WTC11 (cell line): ENCODE measurements at regions not wholly inside any gene's neighbourhood (a gene's known extent, or its start where the extent isn't known, plus 50 kb on each side); places are given as distances from the start of the nearest gene placed in this dataset.

Source experiments
- ATAC-seq: fragments of 200-7000 bp; cut with Tn5 transposase; 2 replicates; pipeline ENCODE4 v1.10.0; 2021; ENCODE audit warnings: mild to moderate bottlenecking, moderate library complexity
- CTCF ChIA-PET: fragments of 300-600 bp; sonication (Branson Sonifier 250); formaldehyde crosslinking; loops from one replicate; lab custom pipeline; 2021; ENCODE audit warnings: antibody characterized with exemption; lab: Charles Lee
- POLR2A ChIA-PET: fragments of 350-600 bp; sonication (Branson Sonifier 250); formaldehyde crosslinking; loops from one replicate; lab custom pipeline; 2021; ENCODE audit warnings: antibody characterized with exemption; lab: Charles Lee
- DNase-seq: peaks from one replicate; pipeline ENCODE4 v3.0.0; 2021; ENCODE audit warnings: low spot score
- H3K27ac Mint-ChIP-seq: 2 replicates; pipeline ENCODE4 v1.8.0; 2021; ENCODE audit warnings: mixed read lengths
- H3K27me3 Mint-ChIP-seq: 2 replicates; pipeline ENCODE4 v1.8.0; 2021; ENCODE audit warnings: low read depth, mild to moderate bottlenecking, moderate library complexity, mixed read lengths
- H3K36me3 Mint-ChIP-seq: 2 replicates; pipeline ENCODE4 v1.8.0; 2021; ENCODE audit warnings: mixed read lengths
- H3K4me1 Mint-ChIP-seq: 2 replicates; pipeline ENCODE4 v1.8.0; 2022; ENCODE audit warnings: mixed read lengths
- H3K4me3 Mint-ChIP-seq: 2 replicates; pipeline ENCODE4 v1.8.0; 2021; ENCODE audit warnings: mild to moderate bottlenecking, moderate library complexity, mixed read lengths
- H3K9me3 Mint-ChIP-seq: 2 replicates; pipeline ENCODE4 v1.8.0; 2021; ENCODE audit warnings: mixed read lengths
- AR ChIP-seq: fragments of 250-450 bp; sonication (Bioruptor Pico); IDR thresholded peaks from 2 replicates; pipeline ENCODE4 v1.9.0; 2021; ENCODE audit warnings: mild to moderate bottlenecking
- ARID4B ChIP-seq: sonication (generic); formaldehyde crosslinking; IDR thresholded peaks from 2 replicates; pipeline ENCODE4 v1.8.0; 2023; ENCODE audit warnings: missing genetic modification reagents, mild to moderate bottlenecking, borderline replicate concordance
- CBFB ChIP-seq: sonication (generic); formaldehyde crosslinking; IDR thresholded peaks from 2 replicates; pipeline ENCODE4 v1.8.1; 2022; ENCODE audit warnings: mild to moderate bottlenecking, low read depth, missing genetic modification reagents
- FOXK1 ChIP-seq: sonication (generic); formaldehyde crosslinking; IDR thresholded peaks from 2 replicates; pipeline ENCODE4 v1.8.0; 2022; ENCODE audit warnings: mild to moderate bottlenecking, moderate library complexity, missing genetic modification reagents
- MLX ChIP-seq: sonication (generic); formaldehyde crosslinking; IDR thresholded peaks from 2 replicates; pipeline ENCODE4 v1.8.1; 2023; ENCODE audit warnings: mild to moderate bottlenecking, missing genetic modification reagents, moderate library complexity
- ZNF121 ChIP-seq: sonication (generic); formaldehyde crosslinking; IDR thresholded peaks from 2 replicates; pipeline ENCODE4 v1.8.0; 2023; ENCODE audit warnings: missing genetic modification reagents
- ZNF219 ChIP-seq: sonication (generic); formaldehyde crosslinking; IDR thresholded peaks from 2 replicates; pipeline ENCODE4 v1.8.0; 2023; ENCODE audit warnings: missing genetic modification reagents, mild to moderate bottlenecking, borderline replicate concordance
- ZNF317 ChIP-seq: sonication (generic); formaldehyde crosslinking; IDR thresholded peaks from 2 replicates; pipeline ENCODE4 v1.8.1; 2023; ENCODE audit warnings: low read depth, mild to moderate bottlenecking, moderate library complexity, missing genetic modification reagents, borderline replicate concordance
- TF ChIP-seq, protein P1 (sequence below): fragments of 250-450 bp; sonication (Bioruptor Pico); IDR thresholded peaks from 2 replicates; pipeline ENCODE4 v1.9.0; 2021; ENCODE audit warnings: mild to moderate bottlenecking, borderline replicate concordance
- TF ChIP-seq, protein P2 (sequence below): sonication (generic); formaldehyde crosslinking; IDR thresholded peaks from 2 replicates; pipeline ENCODE4 v1.8.1; 2022; ENCODE audit warnings: mild to moderate bottlenecking, missing genetic modification reagents, moderate library complexity, borderline replicate concordance

- TF ChIP-seq, protein P1, sequence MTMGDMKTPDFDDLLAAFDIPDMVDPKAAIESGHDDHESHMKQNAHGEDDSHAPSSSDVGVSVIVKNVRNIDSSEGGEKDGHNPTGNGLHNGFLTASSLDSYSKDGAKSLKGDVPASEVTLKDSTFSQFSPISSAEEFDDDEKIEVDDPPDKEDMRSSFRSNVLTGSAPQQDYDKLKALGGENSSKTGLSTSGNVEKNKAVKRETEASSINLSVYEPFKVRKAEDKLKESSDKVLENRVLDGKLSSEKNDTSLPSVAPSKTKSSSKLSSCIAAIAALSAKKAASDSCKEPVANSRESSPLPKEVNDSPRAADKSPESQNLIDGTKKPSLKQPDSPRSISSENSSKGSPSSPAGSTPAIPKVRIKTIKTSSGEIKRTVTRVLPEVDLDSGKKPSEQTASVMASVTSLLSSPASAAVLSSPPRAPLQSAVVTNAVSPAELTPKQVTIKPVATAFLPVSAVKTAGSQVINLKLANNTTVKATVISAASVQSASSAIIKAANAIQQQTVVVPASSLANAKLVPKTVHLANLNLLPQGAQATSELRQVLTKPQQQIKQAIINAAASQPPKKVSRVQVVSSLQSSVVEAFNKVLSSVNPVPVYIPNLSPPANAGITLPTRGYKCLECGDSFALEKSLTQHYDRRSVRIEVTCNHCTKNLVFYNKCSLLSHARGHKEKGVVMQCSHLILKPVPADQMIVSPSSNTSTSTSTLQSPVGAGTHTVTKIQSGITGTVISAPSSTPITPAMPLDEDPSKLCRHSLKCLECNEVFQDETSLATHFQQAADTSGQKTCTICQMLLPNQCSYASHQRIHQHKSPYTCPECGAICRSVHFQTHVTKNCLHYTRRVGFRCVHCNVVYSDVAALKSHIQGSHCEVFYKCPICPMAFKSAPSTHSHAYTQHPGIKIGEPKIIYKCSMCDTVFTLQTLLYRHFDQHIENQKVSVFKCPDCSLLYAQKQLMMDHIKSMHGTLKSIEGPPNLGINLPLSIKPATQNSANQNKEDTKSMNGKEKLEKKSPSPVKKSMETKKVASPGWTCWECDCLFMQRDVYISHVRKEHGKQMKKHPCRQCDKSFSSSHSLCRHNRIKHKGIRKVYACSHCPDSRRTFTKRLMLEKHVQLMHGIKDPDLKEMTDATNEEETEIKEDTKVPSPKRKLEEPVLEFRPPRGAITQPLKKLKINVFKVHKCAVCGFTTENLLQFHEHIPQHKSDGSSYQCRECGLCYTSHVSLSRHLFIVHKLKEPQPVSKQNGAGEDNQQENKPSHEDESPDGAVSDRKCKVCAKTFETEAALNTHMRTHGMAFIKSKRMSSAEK (CRISPR knock-in tag), result no peak
- no peak for TF ChIP-seq ZNF317 (CRISPR knock-in tag)
- no peak for TF ChIP-seq ZNF219
- no peak for TF ChIP-seq ARID4B (CRISPR knock-in tag)
- TF ChIP-seq MLX, result no peak
- no peak for TF ChIP-seq FOXK1 (CRISPR knock-in tag)
- TF ChIP-seq AR, result no peak
- TF ChIP-seq CBFB (CRISPR knock-in tag), result no peak
These were observed 336.9 kb downstream of the SNAPC1 start (continued) for GRCh38 chr14:62099091-62099490.

DNA sequence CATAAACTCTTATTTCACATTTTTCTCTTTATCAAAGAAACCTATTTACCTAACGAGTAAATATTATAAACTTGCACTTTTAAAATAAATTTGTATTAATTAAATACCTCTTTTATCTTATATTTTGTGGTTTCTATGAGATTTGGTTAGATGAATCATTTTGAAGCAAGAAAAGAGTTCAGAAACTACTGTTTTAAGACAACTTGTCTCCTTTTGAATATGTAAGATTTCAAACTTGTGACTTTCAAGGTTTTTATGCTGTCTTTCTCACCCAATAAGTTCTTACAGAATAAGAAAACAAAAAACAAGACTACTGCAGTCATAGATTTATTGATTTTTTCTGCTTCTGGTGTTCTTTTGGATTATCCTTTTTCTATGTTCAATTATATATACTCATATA lies 339.0 kb downstream of the SNAPC1 start:
- no peak for ATAC-seq
- H3K4me1 Mint-ChIP-seq, result no peaks in the 10 kb centered on the region

More for the DNA sequence above, 339.0 kb downstream of the SNAPC1 start:
- DNase-seq, result no peak
- Mint-ChIP-seq H3K27me3 (no peaks in the 10 kb centered on the region), H3K36me3 (no peaks in the 10 kb centered on the region), H3K9me3 (no peaks in the 10 kb centered on the region), H3K4me3 (no peak overlapping the region), H3K27ac (no peak overlapping the region)
- POLR2A ChIA-PET, result no interaction called here
- no peak for TF ChIP-seq ZNF121 (CRISPR knock-in tag)
- TF ChIP-seq, protein P2, sequence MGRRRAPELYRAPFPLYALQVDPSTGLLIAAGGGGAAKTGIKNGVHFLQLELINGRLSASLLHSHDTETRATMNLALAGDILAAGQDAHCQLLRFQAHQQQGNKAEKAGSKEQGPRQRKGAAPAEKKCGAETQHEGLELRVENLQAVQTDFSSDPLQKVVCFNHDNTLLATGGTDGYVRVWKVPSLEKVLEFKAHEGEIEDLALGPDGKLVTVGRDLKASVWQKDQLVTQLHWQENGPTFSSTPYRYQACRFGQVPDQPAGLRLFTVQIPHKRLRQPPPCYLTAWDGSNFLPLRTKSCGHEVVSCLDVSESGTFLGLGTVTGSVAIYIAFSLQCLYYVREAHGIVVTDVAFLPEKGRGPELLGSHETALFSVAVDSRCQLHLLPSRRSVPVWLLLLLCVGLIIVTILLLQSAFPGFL (CRISPR knock-in tag), result no peak
- CTCF ChIA-PET, result no interaction called here
